ENCODE measurements at regions not wholly inside any gene's neighbourhood (a gene's known extent, or its start where the extent isn't known, plus 50 kb on each side); places are given as distances from the start of the nearest gene placed in this dataset.

- TF ChIP-seq CTCF (IDR thresholded peaks at IDR 0.05) (no peak), POLR2AphosphoS5 (IDR thresholded peaks at IDR 0.05) (no peak)
Observed at GRCh38 chr10:2572611-2573010, 494.7 kb upstream of the PFKP start.

Measured in sigmoid colon (tissue), 4 donors.